ENCODE measurements at regions not wholly inside any gene's neighbourhood (a gene's known extent, or its start where the extent isn't known, plus 50 kb on each side); places are given as distances from the start of the nearest gene placed in this dataset.

DNA sequence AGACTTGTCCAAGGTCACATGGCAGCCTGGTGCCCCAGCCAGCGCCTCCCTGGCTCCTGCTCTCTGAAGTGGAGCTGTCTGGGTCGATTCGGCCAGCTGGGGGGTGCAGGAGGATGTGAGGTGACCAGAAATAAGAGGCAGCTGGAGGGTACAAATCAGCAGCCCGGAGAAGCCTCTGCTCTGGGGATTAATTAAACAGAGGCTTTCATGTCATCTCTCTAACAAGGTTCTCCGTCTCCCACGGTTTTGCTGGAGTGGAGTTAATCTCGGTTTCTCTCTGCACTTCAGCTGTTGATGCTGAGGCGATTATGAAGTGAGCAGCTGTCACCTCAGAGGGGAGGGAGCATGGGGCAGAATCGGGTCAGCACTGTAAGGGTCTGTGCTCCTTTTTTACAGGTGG is 236.8 kb downstream of the TLE3 start:
- TF ChIP-seq POLR2A (IDR thresholded peaks at IDR 0.05), result no peak
- TF ChIP-seq, protein P1, sequence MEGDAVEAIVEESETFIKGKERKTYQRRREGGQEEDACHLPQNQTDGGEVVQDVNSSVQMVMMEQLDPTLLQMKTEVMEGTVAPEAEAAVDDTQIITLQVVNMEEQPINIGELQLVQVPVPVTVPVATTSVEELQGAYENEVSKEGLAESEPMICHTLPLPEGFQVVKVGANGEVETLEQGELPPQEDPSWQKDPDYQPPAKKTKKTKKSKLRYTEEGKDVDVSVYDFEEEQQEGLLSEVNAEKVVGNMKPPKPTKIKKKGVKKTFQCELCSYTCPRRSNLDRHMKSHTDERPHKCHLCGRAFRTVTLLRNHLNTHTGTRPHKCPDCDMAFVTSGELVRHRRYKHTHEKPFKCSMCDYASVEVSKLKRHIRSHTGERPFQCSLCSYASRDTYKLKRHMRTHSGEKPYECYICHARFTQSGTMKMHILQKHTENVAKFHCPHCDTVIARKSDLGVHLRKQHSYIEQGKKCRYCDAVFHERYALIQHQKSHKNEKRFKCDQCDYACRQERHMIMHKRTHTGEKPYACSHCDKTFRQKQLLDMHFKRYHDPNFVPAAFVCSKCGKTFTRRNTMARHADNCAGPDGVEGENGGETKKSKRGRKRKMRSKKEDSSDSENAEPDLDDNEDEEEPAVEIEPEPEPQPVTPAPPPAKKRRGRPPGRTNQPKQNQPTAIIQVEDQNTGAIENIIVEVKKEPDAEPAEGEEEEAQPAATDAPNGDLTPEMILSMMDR (IDR thresholded peaks at IDR 0.05), result no peak

All from tibial nerve (tissue), 3 donors.